Parathyroid adenoma (tissue), 2 donors: ENCODE measurements at regions not wholly inside any gene's neighbourhood (a gene's known extent, or its start where the extent isn't known, plus 50 kb on each side); places are given as distances from the start of the nearest gene placed in this dataset.

ENCODE experiments used
- H2AFZ ChIP-seq: fragments of 300-600 bp; sonication (generic); one replicate; pipeline ENCODE4 v1.7.0; 2017; ENCODE audit warnings: antibody characterized with exemption, mild to moderate bottlenecking
- H3K27ac ChIP-seq: fragments of 300-600 bp; sonication (generic); one replicate; pipeline ENCODE4 v1.7.0; 2017
- H3K27me3 ChIP-seq: fragments of 300-600 bp; sonication (generic); one replicate; pipeline ENCODE4 v1.7.0; 2017; ENCODE audit warnings: low read length; ENCODE audit not compliant: control insufficient read depth, insufficient read depth
- H3K36me3 ChIP-seq: fragments of 300-600 bp; sonication (generic); one replicate; pipeline ENCODE4 v1.7.0; 2017; ENCODE audit warnings: low read length; ENCODE audit not compliant: control insufficient read depth, insufficient read depth
- H3K4me1 ChIP-seq: fragments of 300-600 bp; sonication (generic); one replicate; pipeline ENCODE4 v1.7.0; 2017; ENCODE audit warnings: control low read depth
- H3K4me2 ChIP-seq: fragments of 300-600 bp; sonication (generic); one replicate; pipeline ENCODE4 v1.7.0; 2017; ENCODE audit warnings: low read length
- H3K4me3 ChIP-seq: fragments of 300-600 bp; sonication (generic); one replicate; pipeline ENCODE4 v1.7.0; 2017; ENCODE audit warnings: low read depth, low read length
- H3K79me2 ChIP-seq: fragments of 300-600 bp; sonication (generic); one replicate; pipeline ENCODE4 v1.7.0; 2017; ENCODE audit warnings: control low read depth
- H3K9ac ChIP-seq: fragments of 300-600 bp; sonication (generic); one replicate; pipeline ENCODE4 v1.7.0; 2017; ENCODE audit warnings: mild to moderate bottlenecking
- H3K9me3 ChIP-seq: fragments of 300-600 bp; sonication (generic); one replicate; pipeline ENCODE4 v1.7.0; 2017; ENCODE audit warnings: low read length; ENCODE audit not compliant: control insufficient read depth
- TF ChIP-seq, protein P1 (sequence below): fragments of 300-600 bp; sonication (generic); IDR thresholded peaks from one replicate; pipeline ENCODE4 v1.7.0; 2017; ENCODE audit warnings: antibody characterized with exemption, mild to moderate bottlenecking
- donor health status: primary hyperparathyroidism.

GRCh38 chr15:95097361-95097760, 866.0 kb downstream of the MCTP2 start:
- Histone ChIP-seq H3K27me3 (no peaks in the 10 kb centered on the region), H2AFZ (no peak overlapping the region)
- TF ChIP-seq, protein P1, sequence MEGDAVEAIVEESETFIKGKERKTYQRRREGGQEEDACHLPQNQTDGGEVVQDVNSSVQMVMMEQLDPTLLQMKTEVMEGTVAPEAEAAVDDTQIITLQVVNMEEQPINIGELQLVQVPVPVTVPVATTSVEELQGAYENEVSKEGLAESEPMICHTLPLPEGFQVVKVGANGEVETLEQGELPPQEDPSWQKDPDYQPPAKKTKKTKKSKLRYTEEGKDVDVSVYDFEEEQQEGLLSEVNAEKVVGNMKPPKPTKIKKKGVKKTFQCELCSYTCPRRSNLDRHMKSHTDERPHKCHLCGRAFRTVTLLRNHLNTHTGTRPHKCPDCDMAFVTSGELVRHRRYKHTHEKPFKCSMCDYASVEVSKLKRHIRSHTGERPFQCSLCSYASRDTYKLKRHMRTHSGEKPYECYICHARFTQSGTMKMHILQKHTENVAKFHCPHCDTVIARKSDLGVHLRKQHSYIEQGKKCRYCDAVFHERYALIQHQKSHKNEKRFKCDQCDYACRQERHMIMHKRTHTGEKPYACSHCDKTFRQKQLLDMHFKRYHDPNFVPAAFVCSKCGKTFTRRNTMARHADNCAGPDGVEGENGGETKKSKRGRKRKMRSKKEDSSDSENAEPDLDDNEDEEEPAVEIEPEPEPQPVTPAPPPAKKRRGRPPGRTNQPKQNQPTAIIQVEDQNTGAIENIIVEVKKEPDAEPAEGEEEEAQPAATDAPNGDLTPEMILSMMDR: no peak

DNA sequence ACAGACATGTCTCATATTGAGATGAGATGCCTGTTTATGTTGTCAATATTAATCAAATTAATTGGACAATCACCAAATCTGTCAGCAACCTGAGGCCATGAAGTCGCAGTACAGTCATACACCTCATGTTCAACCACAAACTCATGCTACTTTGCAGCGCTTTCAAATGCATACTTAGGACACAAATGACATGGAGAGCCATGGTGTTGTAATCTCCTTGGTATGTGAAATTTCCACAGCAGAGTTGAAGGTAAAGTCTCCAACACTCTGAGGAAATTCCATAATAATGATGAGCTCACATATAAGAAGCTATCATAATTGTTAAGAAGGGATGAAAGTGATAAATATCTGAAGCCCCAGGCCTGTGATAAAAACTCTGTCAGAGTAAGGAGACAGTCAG, 873.9 kb downstream of the MCTP2 start:
- TF ChIP-seq, protein P1: no peak
- no peak overlapping the region for H3K4me3 ChIP-seq
- H3K27ac ChIP-seq: no peak overlapping the region
- H3K9me3 ChIP-seq: no peaks in the 10 kb centered on the region
- no peak overlapping the region for H2AFZ ChIP-seq
- H3K27me3 ChIP-seq: no peaks in the 10 kb centered on the region
- H3K4me2 ChIP-seq: no peak overlapping the region
- H3K36me3 ChIP-seq: no peaks in the 10 kb centered on the region
- H3K79me2 ChIP-seq: no peaks in the 10 kb centered on the region
- no peaks in the 10 kb centered on the region for H3K4me1 ChIP-seq
- H3K9ac ChIP-seq: no peak overlapping the region

More at GRCh38 chr15:95097361-95097760, 866.0 kb downstream of the MCTP2 start:
- H3K4me2 ChIP-seq: no peak overlapping the region
- no peak overlapping the region for H3K4me3 ChIP-seq
- H3K36me3 ChIP-seq: no peaks in the 10 kb centered on the region
- no peaks in the 10 kb centered on the region for H3K79me2 ChIP-seq
- H3K4me1 ChIP-seq: no peaks in the 10 kb centered on the region
- H3K9ac ChIP-seq: no peak overlapping the region
- no peaks in the 10 kb centered on the region for H3K9me3 ChIP-seq
- no peak overlapping the region for H3K27ac ChIP-seq

DNA sequence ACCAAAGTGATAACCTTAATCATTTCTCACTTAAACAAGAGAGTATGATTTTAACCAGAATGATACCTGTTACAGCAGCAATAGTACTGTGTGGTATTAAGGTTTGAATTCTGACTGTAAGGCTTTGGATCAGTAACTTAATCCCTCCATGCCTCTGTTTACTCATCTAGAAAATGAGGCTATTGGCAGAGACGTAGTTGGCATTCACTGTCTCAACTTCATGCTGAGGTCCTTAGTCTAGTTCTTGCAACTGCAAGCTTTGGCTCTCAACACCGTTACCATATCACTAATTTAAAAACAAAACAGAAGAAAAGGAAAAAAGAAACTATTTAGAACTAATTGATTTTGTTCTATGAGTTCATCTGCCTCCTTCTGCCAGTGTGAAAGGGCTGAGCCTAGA, 875.4 kb downstream of the MCTP2 start:
- Histone ChIP-seq H3K79me2 (no peaks in the 10 kb centered on the region), H2AFZ (no peak overlapping the region), H3K27ac (no peak overlapping the region), H3K4me2 (no peak overlapping the region), H3K9ac (no peak overlapping the region), H3K9me3 (no peaks in the 10 kb centered on the region), H3K36me3 (no peaks in the 10 kb centered on the region), H3K4me3 (no peak overlapping the region), H3K4me1 (no peaks in the 10 kb centered on the region), H3K27me3 (no peaks in the 10 kb centered on the region)
- TF ChIP-seq, protein P1: no peak

- Histone ChIP-seq H3K9ac (no peak overlapping the region), H3K4me1 (no peaks in the 10 kb centered on the region), H3K4me2 (no peak overlapping the region), H3K36me3 (no peaks in the 10 kb centered on the region), H3K27me3 (no peaks in the 10 kb centered on the region), H3K9me3 (no peaks in the 10 kb centered on the region), H3K79me2 (no peaks in the 10 kb centered on the region), H2AFZ (no peak overlapping the region), H3K27ac (no peak overlapping the region), H3K4me3 (no peak overlapping the region)
- TF ChIP-seq, protein P1: no peak
Observed at GRCh38 chr15:95108673-95109072, 877.3 kb downstream of the MCTP2 start.

- Histone ChIP-seq H2AFZ (no peak overlapping the region), H3K4me2 (no peak overlapping the region)
Observed at GRCh38 chr15:95111969-95112368, 880.6 kb downstream of the MCTP2 start.

More at GRCh38 chr15:95111969-95112368, 880.6 kb downstream of the MCTP2 start:
- TF ChIP-seq, protein P1: no peak
- H3K79me2 ChIP-seq: no peaks in the 10 kb centered on the region
- H3K9ac ChIP-seq: no peak overlapping the region
- no peaks in the 10 kb centered on the region for H3K9me3 ChIP-seq
- no peaks in the 10 kb centered on the region for H3K36me3 ChIP-seq
- no peaks in the 10 kb centered on the region for H3K4me1 ChIP-seq
- no peak overlapping the region for H3K4me3 ChIP-seq
- H3K27ac ChIP-seq: no peak overlapping the region
- no peaks in the 10 kb centered on the region for H3K27me3 ChIP-seq
